ENCODE measurements at regions not wholly inside any gene's neighbourhood (a gene's known extent, or its start where the extent isn't known, plus 50 kb on each side); places are given as distances from the start of the nearest gene placed in this dataset.

GRCh38 chr2:225737556-225737955, 338.0 kb downstream of the NYAP2 start:
- TF ChIP-seq CTCF (conservative IDR thresholded peaks at IDR 0.05) (no peak), ZFX (IDR thresholded peaks at IDR 0.05) (no peak)
